HepG2 (cell line): ENCODE measurements at regions not wholly inside any gene's neighbourhood (a gene's known extent, or its start where the extent isn't known, plus 50 kb on each side); places are given as distances from the start of the nearest gene placed in this dataset.

Source experiments
- ATAC-seq: fragments of 200-7000 bp; cut with Tn5 transposase; 3 replicates; pipeline ENCODE4 v1.9.1; 2020; ENCODE audit warnings: mild to moderate bottlenecking, moderate library complexity
- BruUV-seq: library from RNA; stranded (reverse); fragments of 400-500 nt; replicated peaks from 2 replicates; lab custom pipeline; 2021; lab: Mats Ljungman, UMichigan
- CTCF ChIA-PET: fragments of 300-600 bp; formaldehyde crosslinking; extraction: SDS; loops from one replicate; lab custom pipeline; 2021; ENCODE audit warnings: low total read pairs, inconsistent platforms, low intra/inter-chr PET ratio; lab: Yijun Ruan, JAX
- POLR2A ChIA-PET: fragments of 350-600 bp; sonication (Branson Sonifier 250); formaldehyde crosslinking; loops from one replicate; lab custom pipeline; 2020; ENCODE audit warnings: antibody characterized with exemption, inconsistent platforms; lab: Yijun Ruan, JAX
- DNase-seq: peaks from one replicate; pipeline ENCODE4 v3.0.0-alpha.2; 2015; ENCODE audit warnings: low spot score
- FAIRE-seq: peaks from 3 replicates; lab custom pipeline; 2011; peaks lifted over from hg19 to GRCh38; lab: Jason Lieb, UNC
- H2AFZ ChIP-seq: one replicate; pipeline ENCODE4 v1.6.1; 2011; ENCODE audit warnings: low read length, inconsistent platforms
- H3K27ac ChIP-seq: fragments of 300-600 bp; 3 replicates; pipeline ENCODE4 v1.8.0; 2011; ENCODE audit warnings: mixed run types, mild to moderate bottlenecking, mixed read lengths, low read length, inconsistent platforms; ENCODE audit not compliant: insufficient read depth; ENCODE audit errors: extremely low read length
- H3K27me3 ChIP-seq, 2 experiments: fragments of 200-600 bp in 1 of 2; 2 replicates in 1 of 2; 3 replicates in 1 of 2; pipeline versions ENCODE4 v1.6.0 to v1.8.0; 2011; ENCODE audit warnings: low read length in 2 of 2, mild to moderate bottlenecking in 2 of 2, moderate library complexity in 2 of 2, inconsistent platforms in 1 of 2; ENCODE audit not compliant: insufficient read depth in 2 of 2, control insufficient read depth in 1 of 2
- H3K36me3 ChIP-seq, 2 experiments: fragments of 200-600 bp in 1 of 2; replicated peaks in 1 of 2; 2 replicates in 1 of 2; 3 replicates in 1 of 2; pipeline versions ENCODE4 v1.5.1 to v1.8.0; 2011; ENCODE audit warnings: low read length in 2 of 2, inconsistent platforms in 1 of 2; ENCODE audit not compliant: insufficient read depth in 2 of 2, control insufficient read depth in 1 of 2
- H3K4me1 ChIP-seq: 2 replicates; pipeline ENCODE4 v1.5.1; 2012; ENCODE audit warnings: low read length, inconsistent platforms; ENCODE audit not compliant: insufficient read depth
- H3K4me2 ChIP-seq: 2 replicates; pipeline ENCODE4 v1.6.0; 2011; ENCODE audit warnings: low read depth, low read length, inconsistent platforms
- H3K4me3 ChIP-seq, 3 experiments: fragments of 200-600 bp in 1 of 3; sonication (generic), shearing (Covaris generic) in 1 of 3; replicated peaks in 1 of 3; 2 replicates each; pipeline ENCODE4 v1.5.1; 2011 to 2016; ENCODE audit warnings: low read length in 3 of 3, inconsistent platforms in 2 of 3, low read depth in 2 of 3, mild to moderate bottlenecking in 2 of 3, control low read depth in 1 of 3, mixed read lengths in 1 of 3; ENCODE audit not compliant: insufficient read depth in 1 of 3
- H3K79me2 ChIP-seq: one replicate; pipeline ENCODE4 v1.6.1; 2011; ENCODE audit warnings: low read length, inconsistent platforms; ENCODE audit not compliant: insufficient read depth
- H3K9ac ChIP-seq: 2 replicates; pipeline ENCODE4 v1.6.0; 2011; ENCODE audit warnings: mild to moderate bottlenecking, low read depth, low read length, inconsistent platforms; ENCODE audit not compliant: insufficient read depth
- H3K9me3 ChIP-seq: 2 replicates; pipeline ENCODE4 v1.5.1; 2012; ENCODE audit warnings: mild to moderate bottlenecking, low read length
- H4K20me1 ChIP-seq: 2 replicates; pipeline ENCODE4 v1.6.0; 2011; ENCODE audit warnings: inconsistent platforms, mild to moderate bottlenecking, low read length, moderate library complexity; ENCODE audit not compliant: insufficient read depth
- ATF7 ChIP-seq, 2 experiments: fragments of 450-650 bp in 1 of 2; sonication (generic) in 1 of 2; formaldehyde crosslinking in 1 of 2; IDR thresholded peaks; 2 replicates each; pipeline versions ENCODE4 v1.4.0 to v1.6.1; 2016 to 2020; ENCODE audit warnings: antibody characterized with exemption in 1 of 2, mild to moderate bottlenecking in 1 of 2, missing genetic modification reagents in 1 of 2
- CEBPB ChIP-seq: IDR thresholded peaks from 2 replicates; pipeline ENCODE4 v1.6.1; 2011; ENCODE audit warnings: low read depth, low read length, improper control_type of control experiment, borderline replicate concordance
- CTCF ChIP-seq: sonication (generic); formaldehyde crosslinking; IDR thresholded peaks from 2 replicates; pipeline ENCODE4 v1.5.0; 2020; ENCODE audit warnings: mild to moderate bottlenecking, missing genetic modification reagents, moderate library complexity
- NAIF1 ChIP-seq: sonication (generic); formaldehyde crosslinking; IDR thresholded peaks from 2 replicates; pipeline ENCODE4 v1.5.0; 2020; ENCODE audit warnings: mild to moderate bottlenecking, missing genetic modification reagents, borderline replicate concordance
- NRL ChIP-seq: sonication (generic); formaldehyde crosslinking; IDR thresholded peaks from 2 replicates; pipeline ENCODE4 v1.5.0; 2020; ENCODE audit warnings: missing genetic modification reagents, mild to moderate bottlenecking, moderate library complexity, borderline replicate concordance
- SMC3 ChIP-seq: IDR thresholded peaks from 2 replicates; pipeline ENCODE4 v1.6.1; 2011; ENCODE audit warnings: low read length, improper control_type of control experiment
- STAG1 ChIP-seq: sonication (generic); formaldehyde crosslinking; IDR thresholded peaks from 2 replicates; pipeline ENCODE4 v1.4.0; 2020; ENCODE audit warnings: missing genetic modification reagents
- WGBS: methylation state at CpG from one replicate; pipeline ENCODE4 v1.1.6; 2017; ENCODE audit warnings: low lambda C conversion rate; 5-methylcytosine and 5-hydroxymethylcytosine counted together
- in situ Hi-C: cut with HindIII; loops from 2 replicates; pipeline ENCODE4 v1.10.0; 2017; ENCODE audit warnings: low pct_unique_long_range_greater_than_20kb; ENCODE audit not compliant: extremely low pct_ligation_motif_present
- intact Hi-C: fragments of 100-400 bp; cut with micrococcal nuclease; formaldehyde crosslinking; loops from one replicate; pipeline ENCODE4 v1.10.0; 2022; ENCODE audit not compliant: unreplicated experiment

DNA sequence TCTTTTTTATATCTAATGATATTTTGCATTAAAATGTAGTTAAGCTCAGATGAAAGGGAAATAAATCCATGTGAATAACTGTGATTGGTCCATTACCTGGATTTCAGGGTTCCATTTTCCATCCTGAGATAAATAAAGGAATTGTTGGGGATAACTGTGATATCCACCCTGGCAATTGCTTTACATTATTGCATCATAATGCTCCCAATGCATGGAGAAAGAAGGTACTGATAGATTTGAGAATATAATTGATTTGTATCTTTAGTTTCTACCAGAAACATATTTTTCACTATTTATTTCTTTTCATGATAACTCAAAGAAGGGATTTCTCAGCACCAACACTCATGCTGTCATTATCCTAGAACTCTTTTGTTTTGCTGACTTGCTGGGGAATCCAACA is 102.0 kb upstream of the KCNQ5 start (continued):
- TF ChIP-seq ATF7 (IDR thresholded peaks at IDR 0.05) (0 out of 2 replicates have a peak, but pooled peaks have one; percentile 16), ATF7 (CRISPR knock-in tag; IDR thresholded peaks at IDR 0.05) (no peak)

- FAIRE-seq (no peak), ATAC-seq (no peak), DNase-seq (no peak)
- H3K4me3 ChIP-seq, result no peak overlapping the region
- H3K9me3 ChIP-seq, result no peaks in the 10 kb centered on the region
- no peak overlapping the region for H3K4me2 ChIP-seq
- no peaks in the 10 kb centered on the region for H4K20me1 ChIP-seq
- TF ChIP-seq SMC3, result no peak
- TF ChIP-seq CEBPB, result peak; percentile 43; the same call in 1 of the 2 replicates
- no peaks in the 10 kb centered on the region for H3K4me1 ChIP-seq
- no peaks in the 10 kb centered on the region for H3K27me3 ChIP-seq
- in situ Hi-C loops (no loop called here), intact Hi-C loops (loop anchor here (5.0 kb wide), 1 partner anchor 109 kb away; no protein-coding TSS in a partner anchor)
- no peaks in the 10 kb centered on the region for H3K36me3 ChIP-seq
- 0% methylated on average over 1 of the region's 1 CpG for WGBS
- BruUV-seq, result no TSS peak
- H3K79me2 ChIP-seq, result no peaks in the 10 kb centered on the region
- H3K9ac ChIP-seq, result no peak overlapping the region
- POLR2A ChIA-PET, result no interaction called here
- H2AFZ ChIP-seq, result no peak overlapping the region
- CTCF ChIA-PET, result no interaction called here
- no peak overlapping the region for H3K27ac ChIP-seq
These were observed 100.2 kb upstream of the KCNQ5 start for GRCh38 chr6:72521684-72522083.

DNA sequence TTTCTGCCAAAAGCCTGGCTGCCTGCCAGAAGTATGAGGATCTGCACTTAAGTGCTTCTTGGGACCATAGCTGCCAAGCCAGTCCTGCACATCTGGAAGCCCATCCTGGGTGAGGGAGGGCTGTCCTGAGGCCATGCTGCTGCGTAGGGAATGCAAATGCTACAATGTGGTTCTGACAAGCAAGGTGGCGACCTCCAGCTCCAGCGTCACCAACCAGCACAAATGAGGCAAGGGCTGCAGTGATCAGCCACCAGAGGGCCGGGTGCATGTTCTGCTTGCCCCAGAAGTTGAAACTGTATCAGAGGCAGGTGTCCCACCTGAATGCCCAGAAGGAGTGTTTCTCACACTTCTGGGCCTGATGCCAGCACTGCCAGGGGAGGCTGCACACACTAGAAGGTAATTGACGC is 99.1 kb upstream of the KCNQ5 start:
- Histone ChIP-seq H3K36me3 (no peaks in the 10 kb centered on the region), H3K4me1 (no peaks in the 10 kb centered on the region), H3K4me3 (no peak overlapping the region), H3K9ac (no peak overlapping the region), H3K9me3 (no peaks in the 10 kb centered on the region), H4K20me1 (no peaks in the 10 kb centered on the region), H3K4me2 (no peak overlapping the region), H3K27ac (no peak overlapping the region), H2AFZ (no peak overlapping the region), H3K79me2 (no peaks in the 10 kb centered on the region), H3K27me3 (no peaks in the 10 kb centered on the region)
- ChIA-PET CTCF (no interaction called here), POLR2A (no interaction called here)
- DNase-seq (peak; percentile 9), ATAC-seq (peak; percentile 91), FAIRE-seq (no peak)
- TF ChIP-seq NAIF1 (CRISPR knock-in tag), result no peak
- peak; percentile 15; the same call in 1 of the 2 replicates for TF ChIP-seq STAG1 (CRISPR knock-in tag)
- peak; percentile 41 for TF ChIP-seq CTCF (CRISPR knock-in tag)
- no peak for TF ChIP-seq NRL (CRISPR knock-in tag)
- intact Hi-C loops, result loop anchor here (5.0 kb wide), 1 partner anchor 110 kb away; no protein-coding TSS in a partner anchor
- in situ Hi-C loops, result no loop called here
- BruUV-seq, result no TSS peak
- 0% methylated on average over 5 of the region's 5 CpGs for WGBS
